CD1c-positive myeloid dendritic cell (primary cell): ENCODE measurements at regions not wholly inside any gene's neighbourhood (a gene's known extent, or its start where the extent isn't known, plus 50 kb on each side); places are given as distances from the start of the nearest gene placed in this dataset.
"Not testable (repeated sequence)": the region's sequence is repeated elsewhere in the genome, so short reads cannot be mapped to it uniquely, and the experiment has no call there.

Source experiments
- DNase-seq: peaks from one replicate; pipeline ENCODE4 v3.0.0-alpha.2; 2016; ENCODE audit errors: extremely low spot score

DNA sequence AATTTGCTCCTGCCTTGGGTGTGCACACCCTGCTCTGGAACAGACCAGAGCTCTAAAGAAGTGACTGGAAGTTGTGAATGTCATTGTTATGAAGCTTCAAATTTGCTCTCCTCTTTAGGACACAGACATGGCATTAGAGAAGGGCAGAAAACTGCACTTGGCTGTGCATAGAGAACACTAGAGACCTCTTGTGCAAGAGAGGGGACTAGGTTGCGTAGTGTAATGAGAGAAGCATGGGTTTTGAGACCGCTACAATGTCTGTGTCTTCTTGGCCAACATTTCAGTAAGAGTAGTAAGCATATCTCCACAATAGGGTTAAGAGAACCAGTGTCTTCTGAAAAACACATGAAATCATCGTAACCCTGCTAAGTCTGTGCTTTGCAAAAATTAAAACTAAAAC is 423.3 kb downstream of the SPRY2 start:
- no peak for DNase-seq

DNA sequence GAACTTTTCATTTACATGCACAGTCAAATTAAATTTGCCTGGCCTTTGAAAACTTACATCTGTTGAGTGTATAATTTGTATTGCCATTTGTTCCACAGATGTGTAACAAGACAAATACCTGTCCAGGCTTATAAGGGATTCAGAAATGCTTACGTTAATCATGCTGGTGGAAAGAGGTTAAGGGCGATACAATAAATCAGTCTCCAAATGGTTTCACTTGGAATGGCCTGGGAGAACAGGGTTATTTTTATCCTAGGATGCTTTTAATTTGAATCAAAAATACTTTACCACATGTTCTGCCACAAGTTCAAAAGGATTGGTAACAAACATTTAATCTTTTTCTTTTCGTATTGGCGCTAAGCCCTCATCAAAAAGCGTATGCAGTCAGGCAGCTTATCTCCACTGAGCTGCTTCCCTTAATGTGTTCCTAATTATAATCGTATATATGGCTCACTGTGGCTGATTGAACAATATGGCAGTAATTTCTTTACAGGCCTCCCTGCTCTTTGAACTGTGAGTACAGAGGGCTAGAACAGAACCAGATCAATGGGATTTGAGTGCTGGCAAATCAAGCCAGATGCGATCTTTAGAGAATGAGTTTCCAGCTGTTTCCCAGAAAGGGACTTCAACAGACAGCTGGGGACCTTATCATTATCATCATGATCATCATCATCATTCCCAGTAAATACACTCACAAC is 425.7 kb downstream of the SPRY2 start:
- DNase-seq: no peak

DNA sequence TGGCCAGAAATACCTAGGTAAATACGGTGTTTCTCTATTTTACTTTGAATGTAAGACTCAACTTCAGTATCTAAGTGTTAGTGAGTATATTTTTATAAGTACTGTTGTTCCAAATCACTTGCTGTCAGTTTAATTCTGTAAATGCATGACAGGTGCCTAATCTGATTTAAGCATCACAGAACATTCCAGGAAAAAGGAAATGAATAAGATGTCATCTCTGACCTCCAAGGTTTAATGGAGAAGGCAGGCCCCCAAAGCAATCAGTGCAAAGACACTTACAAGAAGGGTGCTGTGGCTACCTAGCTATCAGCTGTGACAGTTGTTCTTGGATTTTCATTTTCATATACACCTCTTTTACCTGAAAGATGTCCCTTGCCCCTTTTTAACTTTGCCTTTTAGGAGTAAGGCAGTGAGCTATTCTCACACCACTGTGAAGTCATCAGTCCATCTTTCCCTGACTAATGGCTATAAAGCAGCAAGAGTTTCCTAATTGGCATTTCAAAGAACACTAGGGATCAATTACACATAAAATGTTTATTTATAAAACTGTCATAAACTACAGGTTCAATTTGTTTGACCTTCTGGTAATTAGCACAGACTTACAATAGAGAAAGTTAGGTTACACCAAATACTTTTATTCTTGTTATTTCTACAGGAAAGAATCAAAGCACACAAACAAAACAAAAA is 427.6 kb downstream of the SPRY2 start:
- no peak for DNase-seq

DNA sequence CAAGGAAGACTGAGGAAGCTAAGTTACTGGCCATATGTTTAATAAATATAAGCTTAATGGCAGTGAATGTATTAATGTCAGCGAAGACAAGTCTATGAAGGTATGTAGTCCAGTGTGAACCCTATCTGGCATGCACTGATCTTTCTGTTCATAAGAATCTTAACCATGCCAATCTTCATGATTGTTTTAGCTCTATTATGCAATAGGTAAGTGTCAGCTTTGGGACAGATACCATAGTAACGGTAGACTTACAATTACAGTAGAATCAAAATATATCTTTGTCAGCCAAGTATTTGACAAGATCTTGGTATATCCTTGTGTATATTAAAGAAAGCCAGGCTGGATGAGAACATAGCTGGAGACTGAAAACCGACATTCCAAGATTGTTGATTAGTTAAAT is 428.5 kb downstream of the SPRY2 start:
- DNase-seq: no peak

DNA sequence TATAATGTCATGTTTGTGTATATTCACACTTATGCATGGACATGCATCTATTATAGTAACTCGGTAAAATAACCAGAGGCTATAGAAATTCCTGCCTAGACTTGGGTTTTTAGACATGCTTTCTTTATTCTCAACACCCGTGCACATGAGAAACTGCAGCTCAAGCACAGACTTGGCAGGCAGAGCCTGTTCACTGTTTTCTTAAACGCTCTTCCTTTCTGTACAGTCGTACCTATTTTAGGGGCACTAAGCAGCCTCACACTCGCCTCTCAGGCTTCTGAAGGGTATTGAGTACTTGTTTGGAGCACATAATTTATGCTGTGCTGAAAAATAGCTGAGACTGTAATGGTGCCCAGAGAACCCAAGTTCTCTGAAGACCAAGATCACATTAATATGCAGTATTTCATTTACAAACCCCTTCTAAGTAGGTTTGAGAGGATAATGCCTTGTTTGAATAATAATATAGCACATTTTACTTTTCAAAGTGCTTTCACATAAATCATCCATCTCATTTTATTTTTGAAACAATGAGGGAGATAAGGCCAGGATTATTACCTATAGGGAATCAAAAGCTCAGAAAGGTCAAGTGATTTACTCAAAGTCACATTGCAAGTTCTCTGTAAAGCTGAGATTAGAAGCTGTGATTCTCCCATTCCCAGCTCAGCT is 429.9 kb downstream of the SPRY2 start:
- DNase-seq: no peak

DNA sequence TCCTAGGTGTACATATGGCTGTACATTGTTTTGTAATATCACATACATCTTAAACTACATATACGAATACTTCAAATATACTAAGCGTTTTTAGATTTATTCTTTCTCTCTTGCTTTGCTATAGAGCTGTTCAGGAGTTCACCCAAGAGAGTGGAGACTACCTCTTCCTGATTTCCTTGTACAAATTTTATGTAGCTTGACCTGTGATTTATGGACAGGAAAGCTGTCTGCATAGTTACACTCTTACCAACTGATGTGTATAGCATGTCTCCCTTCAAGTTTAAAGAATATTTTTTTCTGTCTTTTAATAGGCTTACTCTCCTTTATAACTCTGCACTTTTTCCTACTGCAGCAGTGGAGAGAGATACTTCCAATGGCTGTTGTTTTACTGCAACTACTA is 428.7 kb downstream of the NDFIP2 start:
- DNase-seq: no peak

DNA sequence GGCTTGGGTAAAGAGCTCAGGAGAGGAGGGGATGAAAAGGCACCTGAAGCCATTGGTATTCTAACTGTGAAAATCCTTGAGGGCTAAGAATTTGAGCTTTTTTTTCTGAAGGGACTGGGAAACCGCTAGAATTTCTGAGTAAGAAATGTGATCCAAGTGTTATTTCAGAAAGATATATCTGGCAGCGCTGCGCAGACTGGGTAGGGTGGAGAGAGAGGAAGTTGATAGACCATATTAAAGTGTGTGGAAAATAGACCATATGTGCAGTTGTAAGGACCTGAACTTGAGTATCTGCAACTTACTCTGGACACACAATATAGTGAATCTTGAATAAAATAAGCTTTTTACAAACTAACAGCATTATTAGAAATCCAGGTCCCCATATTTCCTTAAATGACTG is 427.4 kb downstream of the NDFIP2 start:
- no peak for DNase-seq

DNA sequence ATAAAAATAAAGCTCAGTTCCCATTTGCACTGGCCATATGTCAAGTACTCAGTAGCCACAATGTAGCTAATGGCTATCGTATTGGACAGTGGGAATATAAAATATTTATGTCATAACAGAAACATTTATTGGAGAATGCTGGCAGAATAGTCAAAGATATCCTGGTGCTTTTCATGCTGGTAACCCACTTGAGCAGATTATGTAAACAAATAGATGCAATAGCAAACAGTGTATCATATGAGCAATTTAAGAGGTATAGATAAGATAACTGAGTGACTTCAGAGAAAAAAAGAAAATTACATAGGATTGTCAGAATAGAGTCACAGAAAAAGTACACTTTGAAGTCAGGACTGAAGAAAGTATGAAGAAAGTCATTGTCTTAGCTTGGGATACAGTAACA is 426.6 kb downstream of the NDFIP2 start:
- DNase-seq: no peak

DNA sequence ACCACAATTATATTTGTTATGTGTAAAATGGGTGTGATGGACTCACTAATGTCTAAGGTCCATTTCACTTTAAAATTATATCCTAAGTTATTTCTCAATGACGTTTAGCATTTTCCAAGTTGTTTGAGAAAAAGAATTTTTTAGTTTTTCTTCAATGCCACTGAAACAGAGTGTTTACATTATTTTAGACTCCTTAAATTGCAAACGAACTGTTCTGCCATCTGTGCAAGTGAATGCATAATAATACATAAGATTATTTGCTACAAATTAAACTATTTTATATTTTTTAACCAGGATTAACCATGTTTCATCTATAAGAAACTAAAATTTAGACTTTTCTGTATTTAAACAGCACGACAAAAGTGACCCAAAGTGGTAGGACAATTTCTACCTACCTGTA is 425.4 kb downstream of the NDFIP2 start:
- no peak for DNase-seq

DNA sequence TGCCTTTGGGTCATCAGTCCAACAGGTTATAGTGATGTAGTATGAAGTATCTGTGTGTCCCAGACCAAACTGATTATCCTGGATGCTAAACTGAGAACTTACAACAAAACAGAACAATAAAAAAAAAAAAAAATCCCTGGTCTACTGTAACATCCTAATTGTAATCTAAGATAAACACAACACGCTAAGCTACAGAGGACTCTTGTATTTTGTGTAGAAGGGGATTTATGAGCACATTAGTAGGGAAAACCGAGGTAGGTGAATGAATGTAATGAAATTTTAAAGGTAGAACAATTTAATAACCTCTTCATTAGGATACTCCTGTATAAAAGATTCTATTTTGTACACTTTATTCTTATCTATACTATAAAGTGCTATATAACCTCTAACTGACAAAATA is 424.1 kb downstream of the NDFIP2 start:
- DNase-seq: no peak

DNA sequence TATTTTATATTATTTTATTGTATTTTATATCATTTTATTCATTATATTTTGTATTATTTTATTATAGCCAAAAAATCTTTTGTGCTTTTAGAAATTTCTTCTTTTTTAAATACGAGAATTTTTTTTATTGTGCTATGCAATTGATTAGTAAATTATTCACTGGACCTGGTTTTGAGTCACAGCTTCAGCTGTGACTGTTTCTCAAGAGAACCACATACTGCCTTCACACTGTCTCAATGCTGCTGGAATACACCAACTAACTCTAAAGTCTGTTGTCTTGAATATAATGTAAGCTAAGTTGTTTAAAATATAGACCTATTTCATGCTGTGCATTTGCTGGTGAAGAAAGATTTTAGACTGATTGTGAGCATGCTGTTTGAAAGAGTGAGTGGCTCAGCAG is 423.6 kb downstream of the NDFIP2 start:
- DNase-seq: no peak

DNA sequence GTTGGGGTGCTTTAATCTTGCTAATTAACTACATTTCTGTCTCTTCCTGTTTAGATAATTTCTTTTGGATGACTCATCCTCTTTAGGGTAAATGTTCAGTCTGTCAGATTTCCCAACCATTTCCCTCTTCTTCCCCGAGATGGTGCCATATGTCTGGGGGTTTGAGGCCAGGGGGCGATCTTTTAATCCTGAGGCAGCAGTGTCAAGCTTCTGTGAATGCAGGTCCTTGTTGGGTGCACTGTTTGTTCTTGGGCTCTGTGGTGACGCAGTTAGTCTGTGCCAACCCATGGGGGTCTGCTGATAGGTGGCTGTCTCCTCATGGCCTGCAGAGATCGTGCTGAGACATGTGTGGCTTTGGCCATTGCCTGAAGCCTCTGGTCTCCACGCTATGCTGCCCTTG is 420.4 kb downstream of the NDFIP2 start:
- DNase-seq: no peak

DNA sequence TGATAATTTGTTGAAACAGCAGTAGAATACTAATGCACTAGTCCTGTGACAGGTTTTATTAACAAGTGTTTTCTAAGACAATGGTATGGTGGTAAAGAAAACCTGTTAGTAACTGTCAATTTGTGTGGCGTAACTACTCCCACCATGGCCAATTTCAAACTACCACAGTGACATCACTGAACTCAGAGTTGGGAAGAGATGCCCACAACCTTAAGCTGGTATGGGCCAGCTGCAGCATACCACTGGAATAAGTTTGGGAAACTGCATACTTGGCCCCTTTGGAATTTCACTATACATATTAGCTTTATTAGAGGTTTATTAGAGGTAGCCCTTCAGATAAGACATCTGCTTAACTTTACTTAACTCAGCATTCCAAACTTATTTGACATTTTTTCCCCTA is 419.4 kb downstream of the NDFIP2 start:
- no peak for DNase-seq

DNA sequence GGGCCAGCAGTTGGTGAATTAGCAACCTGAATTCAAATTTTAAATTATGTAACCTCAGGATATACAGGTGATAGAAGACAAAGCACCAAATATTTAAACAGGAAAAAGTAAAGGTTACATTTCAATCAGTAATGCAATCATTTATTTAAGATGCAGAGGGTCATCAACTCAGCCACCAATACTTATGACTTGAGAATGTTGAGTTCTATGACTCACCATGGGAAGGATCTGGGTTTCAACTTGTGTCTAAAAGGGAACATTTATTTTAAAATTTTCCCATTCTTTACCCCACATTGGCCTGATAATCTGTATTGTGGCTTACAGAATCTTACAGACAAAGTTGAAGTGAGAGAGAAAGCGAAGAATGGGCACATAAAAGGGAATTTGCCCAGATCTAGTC is 418.0 kb downstream of the NDFIP2 start:
- DNase-seq: no peak

DNA sequence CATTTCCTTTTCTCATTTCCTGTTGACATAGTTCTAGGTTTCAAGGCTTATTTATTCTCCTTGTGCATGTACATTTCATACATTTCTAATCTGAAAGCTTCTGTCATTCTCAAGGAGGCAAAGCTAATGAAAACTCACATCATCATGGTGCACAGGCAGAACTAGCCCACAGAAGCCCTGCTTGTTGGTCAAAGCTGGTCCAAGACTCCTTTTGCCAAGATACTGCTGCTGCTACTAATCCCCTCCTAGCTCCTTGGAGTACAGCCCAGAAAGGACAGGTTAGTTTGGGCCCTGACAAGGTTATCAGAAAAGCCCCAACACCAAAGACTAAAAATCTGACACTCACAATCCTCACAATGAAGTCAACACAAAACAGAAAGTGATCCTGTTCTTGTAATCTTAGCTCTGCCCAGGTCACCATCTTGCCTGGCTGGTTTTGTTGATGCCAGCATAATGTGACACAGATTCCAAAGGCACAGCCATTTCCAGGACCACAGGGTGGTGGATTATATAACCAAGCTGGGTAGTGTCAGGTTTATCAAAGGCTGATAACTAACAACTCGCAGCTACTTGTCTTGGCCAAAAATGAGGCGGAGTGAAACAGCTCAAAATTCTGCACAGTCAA is 417.4 kb downstream of the NDFIP2 start:
- DNase-seq: no peak

DNA sequence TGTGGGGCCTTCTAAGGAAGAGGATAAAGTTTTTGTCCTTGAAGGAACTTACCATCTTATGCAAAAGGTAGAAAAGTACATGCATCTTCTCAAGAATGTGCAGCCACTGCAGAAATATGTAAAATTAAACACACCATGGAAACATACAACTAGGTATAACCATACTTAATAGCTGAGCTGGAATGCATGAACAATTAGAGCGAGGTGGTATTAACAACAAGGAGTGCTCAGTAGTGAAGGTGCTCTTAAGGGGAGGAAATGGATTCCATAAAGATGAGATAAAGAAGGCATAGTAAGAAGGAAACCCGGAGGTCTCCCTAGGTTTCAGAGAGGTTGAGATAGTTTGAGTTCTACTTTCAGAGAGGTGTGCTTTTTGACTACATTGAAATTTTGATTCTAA is 415.9 kb downstream of the NDFIP2 start:
- no peak for DNase-seq

DNA sequence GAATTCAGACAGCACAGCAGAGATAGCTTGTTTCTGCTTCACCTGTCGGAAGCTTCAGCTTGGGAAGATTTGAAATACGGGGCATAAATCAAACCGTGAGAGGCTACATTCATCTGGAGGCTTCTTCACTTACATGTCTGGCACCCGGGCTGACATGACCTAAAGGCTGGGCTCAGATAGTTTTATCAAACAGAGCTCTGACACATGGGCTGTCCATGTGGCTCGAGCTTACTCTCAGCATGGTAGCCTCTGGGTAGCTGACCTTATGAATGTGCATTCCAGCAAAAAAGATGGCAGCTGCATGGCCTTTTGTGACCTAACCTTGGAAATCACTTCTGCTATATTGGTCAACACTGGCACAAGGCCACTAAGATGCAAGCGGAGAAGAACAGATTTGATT is 414.5 kb downstream of the NDFIP2 start:
- no peak for DNase-seq

DNA sequence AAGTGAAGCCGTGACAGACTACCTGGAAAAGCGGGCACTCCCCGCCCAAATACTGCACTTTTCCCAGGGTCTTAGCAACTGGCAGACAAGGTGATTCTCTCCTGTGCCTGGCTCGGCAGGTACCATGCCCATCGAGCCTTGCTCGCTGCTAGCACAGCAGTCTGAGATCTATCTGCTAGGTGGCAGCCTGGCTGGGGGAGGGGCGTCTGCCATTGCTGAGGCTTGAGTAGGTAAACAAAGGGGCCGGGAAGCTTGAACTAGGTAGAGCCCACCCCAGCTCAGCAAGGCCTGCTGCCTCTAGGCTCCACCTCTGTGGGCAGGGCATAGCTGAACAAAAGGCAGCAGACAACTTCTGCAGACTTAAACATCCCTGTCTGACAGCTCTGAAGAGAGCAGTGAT is 406.3 kb downstream of the NDFIP2 start:
- DNase-seq: not testable (repeated sequence)

DNA sequence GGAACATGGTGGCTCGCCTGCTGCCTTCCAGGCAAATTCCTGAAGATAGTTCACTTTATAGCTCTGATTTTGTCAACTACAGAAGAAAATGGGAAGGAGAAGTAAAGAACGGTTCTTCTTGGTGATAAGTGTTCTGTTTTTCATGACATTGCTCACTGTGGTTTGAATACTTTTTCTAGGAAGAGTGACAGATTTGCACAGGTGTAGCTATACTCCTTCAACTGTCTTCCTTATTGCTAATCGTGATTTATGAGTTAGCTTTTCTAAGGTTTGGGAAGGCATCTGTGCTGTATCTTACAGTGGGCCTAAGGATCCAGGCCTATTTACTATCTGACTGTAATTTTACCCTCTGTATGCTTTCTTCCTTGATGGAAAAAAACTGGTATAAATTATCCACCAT is 405.6 kb downstream of the NDFIP2 start:
- DNase-seq: no peak

DNA sequence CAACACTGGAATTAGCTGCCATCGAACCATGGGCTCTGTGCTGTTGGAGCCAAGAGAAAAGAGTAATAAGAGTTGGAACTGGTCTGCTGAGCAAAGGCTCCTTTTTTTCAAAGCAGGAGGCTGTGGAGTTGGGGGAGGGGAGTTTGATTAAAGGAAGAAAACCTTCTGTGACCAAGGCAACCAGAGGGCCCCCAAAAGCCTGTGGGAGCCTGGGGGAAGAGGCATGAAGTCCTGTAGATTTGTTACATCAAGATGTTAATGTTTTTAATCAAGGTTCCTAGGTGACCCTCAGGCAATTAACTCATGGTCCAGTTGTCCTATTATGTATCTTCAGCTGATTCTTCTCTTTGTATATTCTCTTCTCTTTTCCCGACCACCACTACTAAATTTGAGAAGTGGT is 403.9 kb downstream of the NDFIP2 start:
- no peak for DNase-seq

DNA sequence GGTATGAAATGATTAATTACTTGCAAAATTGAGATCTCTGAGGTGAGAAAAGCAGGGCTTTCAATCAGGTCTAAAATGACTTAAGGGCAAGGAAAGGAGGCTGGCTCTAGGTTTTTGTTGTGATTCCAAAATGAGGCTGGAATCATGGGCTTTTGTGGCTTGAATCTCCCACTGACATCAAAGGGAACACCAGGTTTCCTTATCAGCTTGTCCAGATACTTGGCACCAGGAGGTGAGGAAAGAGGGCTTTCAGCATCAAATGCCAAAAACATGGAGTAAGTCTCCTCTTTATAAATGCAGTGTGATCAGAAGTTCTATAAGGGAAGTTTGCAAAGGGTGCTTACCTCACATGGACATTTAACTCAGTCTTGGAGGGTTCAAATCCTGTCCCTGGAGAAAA is 402.3 kb downstream of the NDFIP2 start:
- no peak for DNase-seq

DNA sequence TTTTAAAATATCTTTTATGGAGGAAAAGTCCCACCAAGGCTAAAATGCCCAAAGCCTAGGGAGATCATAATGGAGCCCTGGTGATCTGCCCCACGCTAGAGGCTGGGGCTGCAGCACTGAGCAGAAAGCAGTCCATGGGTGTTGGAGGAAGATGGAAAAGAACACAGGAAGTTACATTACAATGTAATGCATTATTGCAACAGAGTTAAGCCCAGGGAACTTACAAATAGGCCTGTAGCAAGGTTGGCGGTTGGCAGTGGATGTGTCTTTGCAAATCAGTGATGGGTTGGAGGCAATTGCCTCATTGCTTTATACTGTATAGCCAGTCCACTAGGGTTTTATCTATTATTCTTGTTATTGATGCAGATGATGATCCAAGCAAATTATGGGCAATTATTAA is 399.9 kb downstream of the NDFIP2 start:
- peak; percentile 17 for DNase-seq
